ENCODE measurements at regions not wholly inside any gene's neighbourhood (a gene's known extent, or its start where the extent isn't known, plus 50 kb on each side); places are given as distances from the start of the nearest gene placed in this dataset.
"Not testable (repeated sequence)": the region's sequence is repeated elsewhere in the genome, so short reads cannot be mapped to it uniquely, and the experiment has no call there.

GRCh38 chr1:34369701-34370455, 193.2 kb downstream of the C1orf94 start:
- TF ChIP-seq CTCF (IDR thresholded peaks at IDR 0.05; ENCODE audit: low read depth, low read length) = no peak
- in situ Hi-C loops (cut with HindIII; ENCODE audit: low sequenced_read_pairs) = no loop called here
- no peak overlapping the region for H3K4me3 ChIP-seq (ENCODE audit: low read depth, low read length)
- DNase-seq (ENCODE audit: low read depth, low spot score) = no peak

GRCh38 chr1:34370748-34371147, 194.0 kb downstream of the C1orf94 start:
- DNase-seq (ENCODE audit: low read depth, low spot score) = no peak
- H3K4me3 ChIP-seq (ENCODE audit: low read depth, low read length) = no peak overlapping the region
- in situ Hi-C loops (cut with HindIII; ENCODE audit: low sequenced_read_pairs) = no loop called here
- no peak for TF ChIP-seq CTCF (IDR thresholded peaks at IDR 0.05; ENCODE audit: low read depth, low read length)

GRCh38 chr1:34371179-34371578, 194.5 kb downstream of the C1orf94 start:
- DNase-seq (ENCODE audit: low read depth, low spot score); in situ Hi-C loops (cut with HindIII; ENCODE audit: low sequenced_read_pairs); H3K4me3 ChIP-seq (ENCODE audit: low read depth, low read length): not testable (repeated sequence)

GRCh38 chr1:34371829-34372532, 195.3 kb downstream of the C1orf94 start:
- no peak for TF ChIP-seq CTCF (IDR thresholded peaks at IDR 0.05; ENCODE audit: low read depth, low read length)
- no peak overlapping the region for H3K4me3 ChIP-seq (ENCODE audit: low read depth, low read length)
- DNase-seq (ENCODE audit: low read depth, low spot score) = no peak
- in situ Hi-C loops (cut with HindIII; ENCODE audit: low sequenced_read_pairs) = no loop called here

- TF ChIP-seq CTCF (IDR thresholded peaks at IDR 0.05; ENCODE audit: low read depth, low read length) = no peak
- no peak for DNase-seq (ENCODE audit: low read depth, low spot score)
- in situ Hi-C loops (cut with HindIII; ENCODE audit: low sequenced_read_pairs) = no loop called here
These were observed 196.2 kb downstream of the C1orf94 start for GRCh38 chr1:34372891-34373290.

GRCh38 chr1:34373912-34374311, 197.2 kb downstream of the C1orf94 start:
- no peak overlapping the region for H3K4me3 ChIP-seq (ENCODE audit: low read depth, low read length)

More at GRCh38 chr1:34372891-34373290, 196.2 kb downstream of the C1orf94 start:
- no peak overlapping the region for H3K4me3 ChIP-seq (ENCODE audit: low read depth, low read length)

More at GRCh38 chr1:34373912-34374311, 197.2 kb downstream of the C1orf94 start:
- in situ Hi-C loops (cut with HindIII; ENCODE audit: low sequenced_read_pairs) = no loop called here
- TF ChIP-seq CTCF (IDR thresholded peaks at IDR 0.05; ENCODE audit: low read depth, low read length) = no peak
- no peak for DNase-seq (ENCODE audit: low read depth, low spot score)
